A549 (cell line): ENCODE measurements at regions not wholly inside any gene's neighbourhood (a gene's known extent, or its start where the extent isn't known, plus 50 kb on each side); places are given as distances from the start of the nearest gene placed in this dataset.

ENCODE experiments used
- CEBPB ChIP-seq, 2 experiments: fragments of >200 bp in 1 of 2; sonication (Bioruptor Twin) in 1 of 2; formaldehyde crosslinking in 1 of 2; IDR thresholded peaks; 2 replicates each; pipeline ENCODE4 v1.6.1; 2012 to 2016
- CTCF ChIP-seq: fragments of >200 bp; sonication (Bioruptor Twin); formaldehyde crosslinking; IDR thresholded peaks from 3 replicates; pipeline ENCODE4 v1.5.1; 2016
- EHMT2 ChIP-seq: fragments of 200-600 bp; sonication (generic); IDR thresholded peaks from 2 replicates; pipeline ENCODE4 v1.6.1; 2016; ENCODE audit warnings: antibody characterized with exemption, low read depth, mild to moderate bottlenecking, moderate library complexity
- EP300 ChIP-seq, 2 experiments: fragments of >200 bp; sonication (Bioruptor Twin); formaldehyde crosslinking; IDR thresholded peaks; 2 replicates in 1 of 2; 3 replicates in 1 of 2; pipeline ENCODE4 v1.6.1; 2016 to 2017
- MAFK ChIP-seq: fragments of 450-650 bp; IDR thresholded peaks from 2 replicates; pipeline ENCODE4 v1.6.1; 2014; ENCODE audit not compliant: partially characterized antibody
- MYC ChIP-seq: IDR thresholded peaks from 2 replicates; pipeline ENCODE4 v1.6.1; 2012; ENCODE audit warnings: mild to moderate bottlenecking, inconsistent platforms, low read length, improper control_type of control experiment, borderline replicate concordance
- PBX3 ChIP-seq: IDR thresholded peaks from 2 replicates; pipeline ENCODE4 v1.6.1; 2012
- REST ChIP-seq: fragments of 200-600 bp; sonication (generic); IDR thresholded peaks from 2 replicates; pipeline ENCODE4 v1.6.1; 2016; ENCODE audit warnings: antibody characterized with exemption, mild to moderate bottlenecking, moderate library complexity
- USF2 ChIP-seq: fragments of 450-650 bp; IDR thresholded peaks from 2 replicates; pipeline ENCODE4 v1.6.1; 2014; ENCODE audit warnings: antibody characterized with exemption
- ZFP36 ChIP-seq: fragments of 450-650 bp; IDR thresholded peaks from 2 replicates; pipeline ENCODE4 v1.6.1; 2014; ENCODE audit warnings: borderline replicate concordance; ENCODE audit not compliant: partially characterized antibody
- ZNF302 ChIP-seq: fragments of 250-450 bp; sonication (Bioruptor Pico); IDR thresholded peaks from 2 replicates; pipeline ENCODE4 v1.9.0; 2021; ENCODE audit warnings: inconsistent platforms, mild to moderate bottlenecking, moderate library complexity

- TF ChIP-seq CTCF (no peak), MYC (no peak), MAFK (no peak), REST (no peak), EHMT2 (no peak), USF2 (no peak), CEBPB (IDR thresholded peaks at IDR 0.05) (no peak), EP300 (IDR thresholded peaks at IDR 0.05) (no peak), ZNF302 (CRISPR knock-in tag) (no peak), ZFP36 (no peak), PBX3 (no peak)
These were observed 118.9 kb downstream of the RIPK4 start for GRCh38 chr21:41647806-41648561.
